ENCODE measurements at regions not wholly inside any gene's neighbourhood (a gene's known extent, or its start where the extent isn't known, plus 50 kb on each side); places are given as distances from the start of the nearest gene placed in this dataset.

GRCh38 chr2:18754286-18754685 is 164.9 kb upstream of the NT5C1B start:
- peaks cover 4% of the 10 kb centered on the region for H3K9me3 Mint-ChIP-seq (ENCODE audit: low read depth, unreplicated experiment)
- intact Hi-C loops (cut with micrococcal nuclease; ENCODE audit: unreplicated experiment): loop anchor here (5.0 to 10.0 kb wide), 3 partner anchors 98 to 911 kb away; no protein-coding TSS in a partner anchor
- no TSS peak for BruUV-seq (replicated peaks)
- DNase-seq: no peak
- no peaks in the 10 kb centered on the region for H3K27me3 Mint-ChIP-seq (ENCODE audit: unreplicated experiment)
- CTCF ChIA-PET: no interaction called here
- H3K4me3 Mint-ChIP-seq (ENCODE audit: low read depth, unreplicated experiment): no peak overlapping the region
- H3K36me3 Mint-ChIP-seq (ENCODE audit: insufficient read depth, unreplicated experiment): no peaks in the 10 kb centered on the region
- TF ChIP-seq CTCF (IDR thresholded peaks at IDR 0.05; ENCODE audit: unreplicated experiment): no peak
- H3K27ac Mint-ChIP-seq (ENCODE audit: unreplicated experiment): no peak overlapping the region
- no peaks in the 10 kb centered on the region for H3K4me1 Mint-ChIP-seq (ENCODE audit: low read depth, unreplicated experiment)

GRCh38 chr2:18753722-18754121 is 164.4 kb upstream of the NT5C1B start:
- DNase-seq: no peak
- H3K27me3 Mint-ChIP-seq (ENCODE audit: unreplicated experiment): no peaks in the 10 kb centered on the region

GRCh38 chr2:18752667-18753422 is 163.5 kb upstream of the NT5C1B start:
- no peaks in the 10 kb centered on the region for H3K4me1 Mint-ChIP-seq (ENCODE audit: low read depth, unreplicated experiment)
- H3K27me3 Mint-ChIP-seq (ENCODE audit: unreplicated experiment): no peaks in the 10 kb centered on the region
- H3K27ac Mint-ChIP-seq (ENCODE audit: unreplicated experiment): no peak overlapping the region
- no TSS peak for BruUV-seq (replicated peaks)
- CTCF ChIA-PET: no interaction called here
- TF ChIP-seq CTCF (IDR thresholded peaks at IDR 0.05; ENCODE audit: unreplicated experiment): no peak
- intact Hi-C loops (cut with micrococcal nuclease; ENCODE audit: unreplicated experiment): loop anchor here (5.0 to 10.0 kb wide), 3 partner anchors 99 to 912 kb away; no protein-coding TSS in a partner anchor
- no peak for DNase-seq
- H3K9me3 Mint-ChIP-seq (ENCODE audit: low read depth, unreplicated experiment): peaks cover 3% of the 10 kb centered on the region
- no peak overlapping the region for H3K4me3 Mint-ChIP-seq (ENCODE audit: low read depth, unreplicated experiment)
- no peaks in the 10 kb centered on the region for H3K36me3 Mint-ChIP-seq (ENCODE audit: insufficient read depth, unreplicated experiment)

More at GRCh38 chr2:18753722-18754121, 164.4 kb upstream of the NT5C1B start:
- no peak for TF ChIP-seq CTCF (IDR thresholded peaks at IDR 0.05; ENCODE audit: unreplicated experiment)
- Mint-ChIP-seq H3K4me1 (ENCODE audit: low read depth, unreplicated experiment) (no peaks in the 10 kb centered on the region), H3K27ac (ENCODE audit: unreplicated experiment) (no peak overlapping the region), H3K9me3 (ENCODE audit: low read depth, unreplicated experiment) (peaks cover 3% of the 10 kb centered on the region), H3K36me3 (ENCODE audit: insufficient read depth, unreplicated experiment) (no peaks in the 10 kb centered on the region), H3K4me3 (ENCODE audit: low read depth, unreplicated experiment) (no peak overlapping the region)
- CTCF ChIA-PET: no interaction called here
- BruUV-seq (replicated peaks): no TSS peak
- intact Hi-C loops (cut with micrococcal nuclease; ENCODE audit: unreplicated experiment): loop anchor here (5.0 to 10.0 kb wide), 3 partner anchors 99 to 911 kb away; no protein-coding TSS in a partner anchor

GRCh38 chr2:18752022-18752493 is 162.7 kb upstream of the NT5C1B start:
- CTCF ChIA-PET: no interaction called here
- BruUV-seq (replicated peaks): no TSS peak
- Mint-ChIP-seq H3K9me3 (ENCODE audit: low read depth, unreplicated experiment) (peaks cover 3% of the 10 kb centered on the region), H3K36me3 (ENCODE audit: insufficient read depth, unreplicated experiment) (no peaks in the 10 kb centered on the region), H3K27ac (ENCODE audit: unreplicated experiment) (no peak overlapping the region), H3K4me3 (ENCODE audit: low read depth, unreplicated experiment) (no peak overlapping the region), H3K4me1 (ENCODE audit: low read depth, unreplicated experiment) (no peaks in the 10 kb centered on the region), H3K27me3 (ENCODE audit: unreplicated experiment) (no peaks in the 10 kb centered on the region)
- no peak for DNase-seq
- TF ChIP-seq CTCF (IDR thresholded peaks at IDR 0.05; ENCODE audit: unreplicated experiment): no peak
- intact Hi-C loops (cut with micrococcal nuclease; ENCODE audit: unreplicated experiment): loop anchor here (5.0 to 10.0 kb wide), 3 partner anchors 100 to 913 kb away; no protein-coding TSS in a partner anchor

All from Calu3 (cell line).